Femur (tissue), 1 donor: ENCODE measurements at regions not wholly inside any gene's neighbourhood (a gene's known extent, or its start where the extent isn't known, plus 50 kb on each side); places are given as distances from the start of the nearest gene placed in this dataset.
"Not testable (repeated sequence)": the region's sequence is repeated elsewhere in the genome, so short reads cannot be mapped to it uniquely, and the experiment has no call there.

Experiments
- DNase-seq: peaks from one replicate; pipeline ENCODE4 v3.0.0-alpha.2; 2017

GRCh38 chr2:187875261-187876141 is 321.3 kb upstream of the TFPI start:
- no peak for DNase-seq

- DNase-seq, result no peak
These were observed 322.3 kb upstream of the TFPI start for GRCh38 chr2:187876554-187876953.

- no peak for DNase-seq
These were observed 323.2 kb upstream of the TFPI start for GRCh38 chr2:187877391-187877790.

- no peak for DNase-seq
These were observed 323.9 kb upstream of the TFPI start for GRCh38 chr2:187878112-187878511.

- DNase-seq, result no peak
These were observed 325.3 kb upstream of the TFPI start for GRCh38 chr2:187879491-187879890.

- no peak for DNase-seq
These were observed 329.8 kb upstream of the TFPI start for GRCh38 chr2:187884003-187884402.

GRCh38 chr2:187890690-187891089 is 336.5 kb upstream of the TFPI start:
- no peak for DNase-seq

- DNase-seq, result no peak
These were observed 345.8 kb upstream of the TFPI start for GRCh38 chr2:187900021-187900420.

- DNase-seq, result no peak
These were observed 351.8 kb upstream of the TFPI start for GRCh38 chr2:187906021-187906420.

- not testable (repeated sequence) for DNase-seq
These were observed 356.7 kb upstream of the TFPI start for GRCh38 chr2:187910922-187911321.

GRCh38 chr2:187912950-187913349 is 358.7 kb upstream of the TFPI start:
- no peak for DNase-seq

GRCh38 chr2:187915810-187916209 is 361.6 kb upstream of the TFPI start:
- DNase-seq, result no peak

GRCh38 chr2:187916799-187917198 is 362.6 kb upstream of the TFPI start:
- DNase-seq, result no peak

- no peak for DNase-seq
These were observed 363.3 kb upstream of the TFPI start for GRCh38 chr2:187917535-187917934.

- DNase-seq, result no peak
These were observed 365.0 kb upstream of the TFPI start for GRCh38 chr2:187918996-187919821.

- no peak for DNase-seq
These were observed 366.3 kb upstream of the TFPI start for GRCh38 chr2:187920511-187920910.

- DNase-seq, result no peak
These were observed 368.6 kb upstream of the TFPI start for GRCh38 chr2:187922846-187923245.

GRCh38 chr2:187924293-187924692 is 367.4 kb upstream of the GULP1 start:
- no peak for DNase-seq

GRCh38 chr2:187934236-187934635 is 357.4 kb upstream of the GULP1 start:
- no peak for DNase-seq

GRCh38 chr2:187934692-187935091 is 357.0 kb upstream of the GULP1 start:
- DNase-seq, result no peak

GRCh38 chr2:187935126-187935525 is 356.5 kb upstream of the GULP1 start:
- no peak for DNase-seq

- no peak for DNase-seq
These were observed 355.4 kb upstream of the GULP1 start for GRCh38 chr2:187936228-187936627.

- no peak for DNase-seq
These were observed 352.5 kb upstream of the GULP1 start for GRCh38 chr2:187939180-187939579.

- DNase-seq, result no peak
These were observed 348.8 kb upstream of the GULP1 start for GRCh38 chr2:187942876-187943275.
